ENCODE measurements at regions not wholly inside any gene's neighbourhood (a gene's known extent, or its start where the extent isn't known, plus 50 kb on each side); places are given as distances from the start of the nearest gene placed in this dataset.

DNA sequence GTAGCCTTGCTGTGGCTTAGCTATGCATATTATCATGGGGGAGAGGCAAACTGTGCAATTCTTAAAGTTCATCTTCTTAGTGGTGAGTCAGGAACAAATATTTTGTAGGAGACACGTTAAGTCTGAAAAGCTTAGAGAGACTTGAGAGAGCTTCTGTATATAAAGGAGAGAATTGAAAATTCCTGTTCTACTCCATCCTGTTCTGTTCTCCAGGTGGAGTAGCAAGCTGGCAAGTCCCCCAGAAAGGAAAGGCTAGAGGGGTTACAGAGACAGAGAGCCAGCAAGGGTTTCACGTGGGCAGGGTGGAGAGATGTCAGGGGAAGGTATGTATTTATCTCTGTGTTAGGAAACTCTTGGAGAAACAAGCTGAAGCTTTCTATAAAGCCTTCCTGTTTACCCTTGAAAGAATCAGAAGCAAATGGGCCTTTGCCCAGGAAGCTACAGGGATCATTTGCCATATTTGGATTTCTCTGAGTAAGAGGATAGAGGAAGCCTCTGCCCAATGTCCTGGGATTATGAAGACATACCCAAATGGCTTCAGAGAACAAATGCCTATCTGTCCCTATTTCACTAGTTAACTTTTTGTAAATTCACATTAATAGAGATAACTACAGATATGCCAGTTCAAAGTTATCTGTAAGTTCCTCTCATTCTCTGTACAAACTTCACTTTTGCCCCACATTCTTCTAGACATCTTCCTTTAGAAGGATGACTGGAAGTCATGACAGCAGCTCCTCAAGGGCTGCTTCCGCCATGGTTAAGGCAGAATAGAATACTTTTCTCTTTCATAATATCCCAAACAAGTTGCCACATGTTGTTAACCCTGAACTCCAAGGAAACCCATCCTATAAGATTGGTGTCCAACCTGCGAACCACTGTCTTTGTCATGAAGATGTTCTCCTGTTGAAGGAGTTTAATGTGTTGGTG lies 126.7 kb upstream of the NEDD9 start (continued):
- TF ChIP-seq ZMYM2 (CRISPR knock-in tag; IDR thresholded peaks at IDR 0.05) = no peak
- 0 out of 2 replicates have a peak, but pooled peaks have one; percentile 32 for TF ChIP-seq ZKSCAN5 (CRISPR knock-in tag; IDR thresholded peaks at IDR 0.05)
- no peak for TF ChIP-seq NCOR1 (IDR thresholded peaks at IDR 0.05; ENCODE audit: borderline replicate concordance, low read length)
- TF ChIP-seq ZNF75D (CRISPR knock-in tag; IDR thresholded peaks at IDR 0.05; ENCODE audit: borderline replicate concordance) = no peak
- TF ChIP-seq RXRB (CRISPR knock-in tag; IDR thresholded peaks at IDR 0.05; ENCODE audit: borderline replicate concordance) = peak; percentile 76
- TF ChIP-seq ZNF710 (CRISPR knock-in tag; IDR thresholded peaks at IDR 0.05; ENCODE audit: borderline replicate concordance) = peak; percentile 34; the same call in 1 of the 2 replicates
- TF ChIP-seq ZNF574 (CRISPR knock-in tag; IDR thresholded peaks at IDR 0.05) = 0 out of 2 replicates have a peak, but pooled peaks have one; percentile 18
- 0 out of 2 replicates have a peak, but pooled peaks have one; percentile 44 for TF ChIP-seq RFXAP (CRISPR knock-in tag; IDR thresholded peaks at IDR 0.05; ENCODE audit: borderline replicate concordance)
- peak; percentile 76; the same call in 1 of the 2 replicates for TF ChIP-seq HDAC2 (CRISPR knock-in tag; IDR thresholded peaks at IDR 0.05)
- peak; percentile 69; the same call in 1 of the 2 replicates for TF ChIP-seq SALL1 (CRISPR knock-in tag; IDR thresholded peaks at IDR 0.05)
- peak; percentile 35; the same call in 1 of the 2 replicates for TF ChIP-seq ZNF766 (CRISPR knock-in tag; IDR thresholded peaks at IDR 0.05; ENCODE audit: borderline replicate concordance)
- TF ChIP-seq ZNF562 (CRISPR knock-in tag; IDR thresholded peaks at IDR 0.05; ENCODE audit: borderline replicate concordance) = no peak
- TF ChIP-seq RBM22 (optimal IDR thresholded peaks at IDR 0.05; ENCODE audit: low read length) = no peak
- TF ChIP-seq HCFC1 (IDR thresholded peaks at IDR 0.05; ENCODE audit: low read depth, low read length) = no peak
- peak; percentile 84 for TF ChIP-seq MAX (IDR thresholded peaks at IDR 0.05)
- peak; percentile 99 for TF ChIP-seq MED1 (CRISPR knock-in tag; IDR thresholded peaks at IDR 0.05)
- TF ChIP-seq PITX1 (CRISPR knock-in tag; IDR thresholded peaks at IDR 0.05) = peak; percentile 64; the same call in 1 of the 2 replicates
- no peak for TF ChIP-seq MYNN (CRISPR knock-in tag; IDR thresholded peaks at IDR 0.05; ENCODE audit: low read depth)
- no peak for TF ChIP-seq SOX6 (IDR thresholded peaks at IDR 0.05)
- TF ChIP-seq SOX6 (CRISPR knock-in tag; IDR thresholded peaks at IDR 0.05) = peak; percentile 81
- no peak for TF ChIP-seq RNF2 (conservative IDR thresholded peaks at IDR 0.05; ENCODE audit: low read depth)
- no peak for TF ChIP-seq ZSCAN22 (CRISPR knock-in tag; IDR thresholded peaks at IDR 0.05)
- TF ChIP-seq ZNF414 (CRISPR knock-in tag; IDR thresholded peaks at IDR 0.05) = 0 out of 2 replicates have a peak, but pooled peaks have one; percentile 64
- peak; percentile 70; the same call in 1 of the 2 replicates for TF ChIP-seq FOXK2 (IDR thresholded peaks at IDR 0.05)
- TF ChIP-seq SRY (CRISPR knock-in tag; IDR thresholded peaks at IDR 0.05) = no peak
- no peak for TF ChIP-seq ZNF143 (CRISPR knock-in tag; IDR thresholded peaks at IDR 0.05)

All from HepG2 (cell line).